Cardiac fibroblast (primary cell): ENCODE measurements at regions not wholly inside any gene's neighbourhood (a gene's known extent, or its start where the extent isn't known, plus 50 kb on each side); places are given as distances from the start of the nearest gene placed in this dataset.
A peak's percentile ranks its signal among the peaks of the same experiment; 100 is the strongest.
"Not testable (repeated sequence)": the region's sequence is repeated elsewhere in the genome, so short reads cannot be mapped to it uniquely, and the experiment has no call there.

ENCODE experiments used
- DNase-seq, 2 donors: peaks; one replicate each; pipeline versions ENCODE4 v3.0.0 to v3.0.0-alpha.2; 2010; ENCODE audit warnings: low read depth in 2 of 2
- H3K4me3 ChIP-seq, 2 donors: replicated peaks in 1 of 2; 1 replicate in 1 of 2; 2 replicates in 1 of 2; pipeline ENCODE4 v1.5.1; 2011; ENCODE audit warnings: low read depth in 2 of 2, low read length in 2 of 2, mild to moderate bottlenecking in 2 of 2, moderate library complexity in 1 of 2
- TF ChIP-seq, protein P1 (sequence below): IDR thresholded peaks from one replicate; pipeline ENCODE4 v1.5.1; 2011; ENCODE audit warnings: low read depth, mild to moderate bottlenecking, low read length, inconsistent platforms

DNA sequence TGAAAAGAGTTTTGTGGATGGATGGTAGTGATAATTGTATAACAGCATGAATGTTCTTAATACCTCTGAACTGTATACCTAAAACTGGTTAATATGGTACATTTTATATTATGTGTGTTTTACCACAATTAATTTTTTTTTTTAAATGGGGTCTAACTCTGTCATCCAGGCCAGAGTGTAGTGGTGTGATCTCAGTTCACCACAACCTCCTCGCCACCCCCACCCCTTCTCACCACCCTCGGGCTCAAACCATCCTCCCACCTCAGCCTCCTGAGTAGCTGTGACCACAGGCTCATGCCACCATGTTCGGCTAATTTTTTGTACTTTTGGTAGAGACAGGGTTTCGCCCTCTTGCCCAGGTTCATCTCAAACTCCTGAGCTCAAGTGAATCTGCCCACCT is 123.2 kb downstream of the CDRT15L2 start:
- TF ChIP-seq, protein P1, sequence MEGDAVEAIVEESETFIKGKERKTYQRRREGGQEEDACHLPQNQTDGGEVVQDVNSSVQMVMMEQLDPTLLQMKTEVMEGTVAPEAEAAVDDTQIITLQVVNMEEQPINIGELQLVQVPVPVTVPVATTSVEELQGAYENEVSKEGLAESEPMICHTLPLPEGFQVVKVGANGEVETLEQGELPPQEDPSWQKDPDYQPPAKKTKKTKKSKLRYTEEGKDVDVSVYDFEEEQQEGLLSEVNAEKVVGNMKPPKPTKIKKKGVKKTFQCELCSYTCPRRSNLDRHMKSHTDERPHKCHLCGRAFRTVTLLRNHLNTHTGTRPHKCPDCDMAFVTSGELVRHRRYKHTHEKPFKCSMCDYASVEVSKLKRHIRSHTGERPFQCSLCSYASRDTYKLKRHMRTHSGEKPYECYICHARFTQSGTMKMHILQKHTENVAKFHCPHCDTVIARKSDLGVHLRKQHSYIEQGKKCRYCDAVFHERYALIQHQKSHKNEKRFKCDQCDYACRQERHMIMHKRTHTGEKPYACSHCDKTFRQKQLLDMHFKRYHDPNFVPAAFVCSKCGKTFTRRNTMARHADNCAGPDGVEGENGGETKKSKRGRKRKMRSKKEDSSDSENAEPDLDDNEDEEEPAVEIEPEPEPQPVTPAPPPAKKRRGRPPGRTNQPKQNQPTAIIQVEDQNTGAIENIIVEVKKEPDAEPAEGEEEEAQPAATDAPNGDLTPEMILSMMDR, result no peak
- H3K4me3 ChIP-seq, result no peak overlapping the region
- no peak for DNase-seq

DNA sequence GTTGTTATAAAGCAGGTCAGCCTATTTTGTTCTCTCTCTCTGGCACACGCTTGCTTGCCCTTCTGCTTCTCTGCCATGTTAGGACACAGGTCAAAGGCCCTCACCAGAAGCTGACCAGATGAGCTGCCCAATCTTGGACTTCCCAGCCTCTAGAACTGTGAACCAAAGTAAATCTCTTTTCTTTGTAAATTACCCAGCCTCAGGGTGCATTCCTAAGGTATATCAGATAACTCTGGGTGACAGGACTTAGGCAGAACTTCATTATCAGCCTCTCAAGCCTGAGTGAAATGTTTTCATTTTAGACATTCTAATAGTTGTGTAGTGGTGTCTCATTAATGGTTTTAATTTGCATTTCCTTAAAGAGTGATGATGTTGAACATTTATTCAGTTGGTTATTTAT is 124.3 kb downstream of the CDRT15L2 start:
- TF ChIP-seq, protein P1, result no peak

DNA sequence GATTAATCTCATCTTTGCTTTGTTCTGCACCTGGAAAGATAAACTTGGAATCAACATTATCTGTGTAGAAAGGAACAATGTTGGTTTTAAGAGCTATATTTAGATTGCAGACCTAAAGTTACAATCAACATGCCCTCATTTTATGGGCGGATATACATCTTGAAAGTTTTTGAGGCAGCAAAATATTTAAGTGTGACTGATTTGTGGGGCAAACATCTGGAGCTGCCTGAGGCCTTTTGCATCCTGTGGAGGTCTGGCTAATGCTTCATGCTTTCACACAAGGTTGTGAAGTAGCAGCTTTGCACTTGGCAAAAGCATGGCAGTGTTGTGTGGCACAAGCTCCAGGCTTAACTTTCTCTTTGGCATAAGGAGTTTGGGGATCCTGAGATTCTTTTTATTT is 125.7 kb downstream of the CDRT15L2 start:
- DNase-seq, H3K4me3 ChIP-seq: not testable (repeated sequence)

More for the DNA sequence above, 124.3 kb downstream of the CDRT15L2 start:
- H3K4me3 ChIP-seq, result no peak overlapping the region
- no peak for DNase-seq

DNA sequence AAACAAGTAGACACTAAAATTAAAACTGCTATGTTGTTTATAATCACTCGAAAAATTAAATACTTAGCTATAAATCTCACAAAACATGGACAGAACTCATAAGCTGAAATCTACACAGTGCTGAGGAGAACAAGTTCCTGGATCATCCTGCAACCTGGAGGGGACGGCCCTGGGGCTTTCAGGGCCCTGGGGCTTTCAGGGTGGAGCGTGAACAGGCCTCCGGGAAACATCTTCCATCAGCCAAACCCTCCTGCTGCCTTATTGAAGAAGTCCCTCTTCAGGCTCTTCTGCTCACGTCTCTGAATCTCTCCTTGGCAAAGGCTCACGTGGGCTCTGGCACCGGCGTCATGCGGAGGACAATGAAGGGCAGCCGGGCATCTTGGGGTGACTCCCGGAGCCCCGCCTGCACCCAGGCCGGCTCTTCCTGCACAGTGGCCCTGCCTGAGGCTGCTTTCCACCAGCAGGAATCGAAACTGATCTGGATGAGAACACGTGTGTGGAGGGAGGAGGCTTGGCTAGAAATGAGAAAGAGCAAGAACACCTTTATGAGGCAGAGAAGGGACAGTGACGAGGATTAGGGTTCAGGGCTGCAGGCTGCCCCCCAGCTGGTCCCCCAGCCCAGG is 127.3 kb downstream of the CDRT15L2 start:
- H3K4me3 ChIP-seq, result no peak overlapping the region
- TF ChIP-seq, protein P1, result no peak

GRCh38 chr17:20708821-20709220 is 129.3 kb downstream of the CDRT15L2 start:
- not testable (repeated sequence) for DNase-seq, H3K4me3 ChIP-seq

More for the DNA sequence above, 127.3 kb downstream of the CDRT15L2 start:
- DNase-seq, result no peak

DNA sequence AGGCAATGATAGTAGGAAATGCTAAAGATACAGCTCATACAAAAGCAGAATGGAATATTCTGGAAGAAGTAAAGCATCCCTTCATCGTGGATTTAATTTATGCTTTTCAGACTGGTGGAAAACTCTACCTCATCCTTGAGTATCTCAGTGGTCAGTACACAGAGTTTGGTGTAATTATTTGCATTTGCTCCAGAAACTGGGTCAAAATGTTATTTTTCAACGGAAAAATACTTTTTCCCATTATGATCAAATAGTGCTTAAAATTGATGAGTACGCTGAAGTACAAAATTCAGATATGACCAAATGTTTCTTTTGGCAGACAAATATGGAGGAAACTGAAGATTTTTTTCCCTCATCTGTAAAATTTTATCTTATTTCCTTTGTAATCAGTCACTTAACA is 137.0 kb downstream of the CDRT15L2 start:
- not testable (repeated sequence) for H3K4me3 ChIP-seq, DNase-seq

DNA sequence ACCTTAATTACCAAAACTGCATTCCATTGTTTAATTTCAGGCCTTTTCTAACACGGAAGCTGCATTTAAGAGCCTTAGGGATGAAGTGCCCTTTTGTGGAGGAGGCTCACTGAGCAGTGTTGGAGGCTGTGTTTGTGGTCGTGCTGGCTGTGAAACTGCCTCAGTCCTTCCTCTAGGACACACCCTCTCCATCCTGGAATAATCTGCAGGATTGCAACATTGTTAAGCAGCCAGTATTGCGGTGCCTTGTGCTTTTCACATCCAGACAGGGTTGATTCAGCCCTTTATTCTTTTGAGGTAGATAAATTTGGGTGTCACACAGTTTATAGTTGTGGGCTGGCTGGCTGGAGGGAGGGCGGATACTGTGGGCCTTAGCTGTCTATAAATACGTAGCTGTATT is 141.6 kb downstream of the CDRT15L2 start:
- H3K4me3 ChIP-seq, result no peak overlapping the region
- TF ChIP-seq, protein P1, result no peak
- peak; percentile 2 to 20 for DNase-seq

DNA sequence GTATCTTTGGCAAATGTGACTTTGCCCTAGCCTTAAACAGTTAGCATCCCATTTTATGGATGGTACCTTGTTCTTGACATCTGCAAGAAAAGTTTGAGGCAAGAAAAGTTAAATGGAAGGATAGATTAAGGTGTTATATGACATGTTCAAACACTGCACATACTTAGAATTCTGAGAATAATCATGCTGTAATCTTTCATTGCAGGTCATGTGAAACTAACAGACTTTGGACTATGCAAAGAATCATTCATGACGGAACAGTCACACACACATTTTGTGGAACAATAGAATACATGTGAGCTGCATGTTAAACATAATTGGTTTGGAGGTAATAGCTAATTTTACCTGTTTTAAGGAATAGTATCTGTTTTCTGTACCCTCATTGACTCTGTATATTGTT is 144.9 kb downstream of the CDRT15L2 start:
- not testable (repeated sequence) for H3K4me3 ChIP-seq, DNase-seq

DNA sequence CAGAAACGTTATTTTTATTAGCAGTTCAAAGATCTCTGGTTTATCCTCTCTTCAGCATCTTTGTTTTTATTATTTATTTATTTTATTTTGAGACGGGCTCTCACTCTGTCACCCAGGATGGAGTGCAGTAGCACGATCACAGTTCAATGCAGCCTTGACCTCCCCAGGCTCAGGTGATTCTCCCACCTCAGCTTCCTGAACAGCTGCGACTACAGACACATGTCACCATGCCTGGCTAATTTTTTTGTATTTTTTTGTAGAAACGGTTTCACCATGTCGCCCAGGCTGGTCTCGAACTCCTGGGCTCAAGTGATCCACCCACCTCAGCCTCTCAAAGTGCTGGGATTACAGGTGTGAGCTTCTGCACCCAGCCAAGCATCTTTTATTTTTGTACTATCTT is 147.7 kb downstream of the CDRT15L2 start:
- DNase-seq, H3K4me3 ChIP-seq: not testable (repeated sequence)

GRCh38 chr17:20728181-20728580 is 148.7 kb downstream of the CDRT15L2 start:
- H3K4me3 ChIP-seq, result no peak overlapping the region
- DNase-seq, result no peak
- TF ChIP-seq, protein P1, result no peak

DNA sequence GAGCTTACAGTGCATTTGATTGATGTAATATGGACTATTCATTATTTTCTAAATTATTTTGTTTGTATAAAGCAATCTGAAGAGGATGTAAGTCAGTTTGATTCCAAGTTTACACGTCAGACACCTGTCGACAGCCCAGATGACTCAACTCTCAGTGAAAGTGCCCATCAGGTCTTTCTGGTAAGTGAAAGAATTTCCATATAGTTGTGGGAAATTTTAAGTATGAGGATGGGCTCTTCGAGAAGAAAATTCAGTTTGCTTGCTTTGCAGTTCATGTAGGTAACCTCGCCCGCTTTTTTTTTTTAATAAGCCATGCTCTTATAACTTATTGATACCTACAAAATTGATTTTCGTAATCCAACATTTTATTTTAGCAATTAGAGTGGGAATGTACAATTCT is 151.6 kb downstream of the CDRT15L2 start:
- not testable (repeated sequence) for H3K4me3 ChIP-seq, DNase-seq
